DMS 273 (cell line): ENCODE measurements at regions not wholly inside any gene's neighbourhood (a gene's known extent, or its start where the extent isn't known, plus 50 kb on each side); places are given as distances from the start of the nearest gene placed in this dataset.
A peak's percentile ranks its signal among the peaks of the same experiment; 100 is the strongest.
"Not testable (repeated sequence)": the region's sequence is repeated elsewhere in the genome, so short reads cannot be mapped to it uniquely, and the experiment has no call there.

ENCODE experiments used
- DNase-seq: peaks from one replicate; lab custom pipeline; 2025; ENCODE audit not compliant: unreplicated experiment; lab: John Stamatoyannopoulos, UW

GRCh38 chr2:85969367-85969766, 80.6 kb upstream of the ST3GAL5 start:
- DNase-seq = not testable (repeated sequence)

- DNase-seq = not testable (repeated sequence)
Measured at GRCh38 chr2:85965770-85966169, 77.0 kb upstream of the ST3GAL5 start.

DNA sequence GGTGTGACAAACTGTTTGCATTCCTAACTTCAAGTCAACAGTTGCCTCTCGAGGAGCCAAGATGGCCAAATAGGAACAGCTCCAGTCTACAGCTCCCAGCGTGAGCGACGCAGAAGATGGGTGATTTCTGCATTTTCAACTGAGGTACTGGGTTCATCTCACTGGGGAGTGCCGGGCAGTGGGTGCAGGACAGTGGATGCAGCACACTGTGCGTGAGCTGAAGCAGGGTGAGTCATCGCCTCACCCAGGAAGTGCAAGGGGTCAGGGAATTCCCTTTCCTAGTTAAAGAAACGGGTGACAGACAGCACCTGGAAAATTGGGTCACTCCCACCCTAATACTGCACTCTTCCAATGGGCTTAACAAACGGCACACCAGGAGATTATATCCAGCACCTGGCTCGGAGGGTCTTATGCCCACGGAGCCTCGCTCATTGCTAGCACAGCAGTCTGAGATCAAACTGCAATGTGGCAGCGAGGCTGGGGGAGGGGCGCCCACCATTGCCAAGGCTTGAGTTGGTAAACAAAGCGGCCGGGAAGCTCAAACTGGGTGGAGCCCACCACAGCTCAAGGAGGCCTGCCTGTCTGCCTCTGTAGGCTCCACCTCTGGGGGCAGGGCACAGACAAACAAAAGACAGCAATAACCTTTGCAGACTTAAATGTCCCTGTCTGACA, 75.1 kb upstream of the ST3GAL5 start:
- not testable (repeated sequence) for DNase-seq

DNA sequence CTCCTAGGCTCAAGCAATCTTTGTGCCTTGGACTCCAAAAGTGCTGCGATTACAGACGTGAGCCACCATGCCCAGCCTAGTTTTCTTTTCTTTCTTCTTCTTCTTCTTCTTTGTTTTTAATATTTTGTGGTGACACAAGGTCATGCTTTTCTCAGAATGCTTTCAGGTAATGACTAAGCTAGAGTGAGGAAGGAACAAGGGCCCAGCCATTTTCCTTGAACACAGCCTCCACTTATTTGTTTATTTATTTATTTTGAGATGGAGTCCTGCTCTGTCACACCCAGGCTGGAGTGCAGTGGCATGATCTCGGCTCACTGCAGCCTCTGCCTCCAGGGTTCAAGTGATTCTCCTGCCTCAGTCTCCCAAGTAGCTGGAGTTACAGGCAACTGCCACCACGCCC, 74.3 kb upstream of the ST3GAL5 start:
- no peak for DNase-seq

GRCh38 chr2:85961754-85962153, 73.0 kb upstream of the ST3GAL5 start:
- no peak for DNase-seq

DNA sequence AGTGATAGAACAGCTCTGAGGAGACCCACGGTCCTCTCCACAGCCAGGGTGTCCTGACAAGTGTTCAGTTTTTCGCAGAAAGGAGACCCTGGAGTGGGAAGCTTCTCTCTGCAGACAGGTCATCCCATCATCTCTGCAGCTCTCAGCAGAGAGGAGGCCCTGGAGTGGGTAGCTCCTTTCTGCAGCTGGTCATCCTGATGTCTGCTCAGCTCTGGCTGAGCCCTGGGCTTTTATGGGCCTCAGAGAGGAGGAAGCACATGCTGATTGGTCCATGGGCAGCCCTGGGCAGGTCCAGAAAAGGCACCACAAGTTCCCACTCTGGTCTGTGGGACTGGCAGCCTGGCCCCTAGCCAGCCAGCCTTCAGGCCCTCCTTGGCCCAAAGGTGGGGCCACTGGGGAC, 72.3 kb upstream of the ST3GAL5 start:
- DNase-seq = no peak

DNA sequence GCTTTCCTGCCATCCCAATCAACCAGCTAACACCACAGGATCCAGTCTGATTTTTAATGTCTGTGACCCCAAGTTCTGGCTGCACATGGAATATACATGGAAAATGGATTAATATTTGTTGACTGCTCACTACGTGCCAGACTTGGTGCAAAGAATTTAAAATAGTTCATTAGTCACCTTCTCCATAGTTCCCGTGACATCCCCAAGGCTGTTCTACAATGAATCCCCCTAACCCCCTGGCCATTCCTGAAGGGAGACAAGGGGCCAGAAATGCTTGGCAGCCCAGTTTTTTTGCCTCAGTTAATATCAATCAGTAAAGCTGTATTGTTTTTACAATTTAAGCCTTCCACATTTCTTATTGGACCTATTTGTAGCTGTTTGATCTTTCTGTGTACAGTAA, 71.0 kb upstream of the ST3GAL5 start:
- DNase-seq = no peak

DNA sequence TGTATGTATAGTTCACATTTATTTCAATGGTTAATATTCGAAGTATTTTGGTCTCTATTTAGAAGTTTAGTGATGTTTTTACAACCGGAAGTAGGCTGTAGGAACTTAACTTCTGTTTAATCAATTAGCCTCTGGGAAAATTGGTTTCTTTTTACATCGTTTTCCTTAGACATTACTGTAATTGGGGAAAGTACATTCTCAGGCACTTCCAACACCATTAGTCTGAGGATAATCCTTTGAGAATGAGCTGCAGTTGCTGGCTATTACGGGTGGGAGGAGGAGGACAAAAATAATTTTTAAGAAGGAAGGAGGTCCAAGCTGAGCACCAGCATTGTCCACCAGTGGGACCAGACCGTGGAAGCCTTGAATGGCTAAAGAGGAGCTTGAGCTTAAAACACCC, 70.4 kb upstream of the ST3GAL5 start:
- DNase-seq = no peak

- no peak for DNase-seq
Measured at GRCh38 chr2:85958731-85959130, 69.9 kb upstream of the ST3GAL5 start.

- no peak for DNase-seq
Measured at GRCh38 chr2:85957256-85957655, 68.5 kb upstream of the ST3GAL5 start.

- DNase-seq = no peak
Measured at GRCh38 chr2:85956646-85957039, 67.9 kb upstream of the ST3GAL5 start.

DNA sequence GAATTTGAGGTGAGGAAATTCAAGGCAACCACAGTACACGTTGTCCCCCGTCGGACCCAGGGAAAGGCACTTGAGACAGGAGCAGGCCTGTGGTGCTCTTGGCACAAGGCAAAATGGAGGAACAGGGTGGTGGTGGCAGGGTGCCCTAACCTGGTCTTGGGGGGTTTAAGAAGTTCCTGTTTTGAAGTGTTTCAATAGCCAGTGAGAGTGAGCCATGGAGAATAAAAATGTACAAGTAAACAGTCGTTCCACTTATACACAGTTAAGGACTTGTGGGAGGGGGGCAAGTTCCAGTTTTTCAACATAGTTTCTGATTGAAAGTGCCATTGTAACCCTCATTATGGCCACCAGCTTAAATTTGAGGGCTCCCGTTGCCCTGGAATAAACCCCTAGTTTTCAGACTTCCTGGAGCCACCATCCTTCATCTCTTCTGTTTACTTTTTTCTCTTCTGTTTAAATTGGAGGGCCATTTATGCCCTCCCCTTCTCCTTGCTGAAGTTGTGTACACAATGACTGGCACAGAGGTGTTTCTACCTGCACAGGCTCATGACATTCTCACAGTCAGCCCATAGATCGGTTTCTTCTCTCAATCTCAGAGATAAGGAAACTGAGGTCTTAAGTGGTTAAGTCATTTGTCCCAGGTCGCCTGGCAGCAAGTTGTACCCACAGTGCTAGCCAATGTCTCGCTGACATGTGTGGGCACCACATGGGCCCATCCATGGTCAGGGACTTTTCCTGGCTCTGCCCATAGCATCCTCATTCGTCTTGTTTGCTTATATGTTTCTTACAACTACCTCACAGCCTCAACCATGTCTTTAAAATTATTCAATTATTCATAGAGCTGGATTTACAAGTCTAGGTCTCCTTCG, 66.0 kb upstream of the ST3GAL5 start:
- DNase-seq = no peak

DNA sequence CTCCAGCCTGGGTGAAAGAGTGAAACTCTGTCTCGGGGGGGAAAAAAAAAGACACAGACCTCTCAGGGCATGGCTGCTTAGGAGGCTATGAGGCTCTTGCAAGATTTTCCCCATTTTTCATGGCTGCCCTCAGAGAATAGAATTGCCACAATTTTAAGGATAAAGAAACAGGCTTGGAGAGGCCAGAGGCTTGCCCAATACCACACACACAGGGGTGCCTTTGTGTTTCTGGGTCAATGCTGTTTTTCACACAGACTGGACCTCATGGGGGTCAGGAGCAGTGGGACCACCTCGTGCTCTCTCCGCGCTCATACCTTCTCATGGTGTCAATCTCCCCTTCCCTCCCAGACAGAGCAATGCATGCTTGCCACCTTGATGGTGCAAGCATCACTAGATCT, 65.4 kb upstream of the ST3GAL5 start:
- no peak for DNase-seq

DNA sequence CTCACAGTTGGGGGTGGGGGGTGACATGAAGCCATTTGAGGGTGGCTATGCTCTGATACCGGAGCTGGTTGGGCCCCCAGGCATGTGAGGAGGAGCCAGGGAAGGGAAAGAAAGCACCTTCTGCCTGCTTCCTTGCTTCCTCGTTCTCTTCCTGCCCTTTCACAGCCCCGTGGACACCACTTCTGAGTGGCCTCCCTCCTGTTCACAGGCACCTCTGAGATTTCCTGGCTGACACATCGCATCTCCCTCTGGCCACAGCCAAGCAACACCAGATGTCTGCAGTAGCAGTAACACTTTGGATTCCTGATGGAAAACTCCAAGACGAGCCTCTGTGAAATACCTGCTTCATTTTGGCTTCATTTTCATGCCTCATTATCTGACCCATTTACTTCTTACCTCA, 64.7 kb upstream of the ST3GAL5 start:
- no peak for DNase-seq

GRCh38 chr2:85952196-85952734, 63.5 kb upstream of the ST3GAL5 start:
- DNase-seq = no peak

DNA sequence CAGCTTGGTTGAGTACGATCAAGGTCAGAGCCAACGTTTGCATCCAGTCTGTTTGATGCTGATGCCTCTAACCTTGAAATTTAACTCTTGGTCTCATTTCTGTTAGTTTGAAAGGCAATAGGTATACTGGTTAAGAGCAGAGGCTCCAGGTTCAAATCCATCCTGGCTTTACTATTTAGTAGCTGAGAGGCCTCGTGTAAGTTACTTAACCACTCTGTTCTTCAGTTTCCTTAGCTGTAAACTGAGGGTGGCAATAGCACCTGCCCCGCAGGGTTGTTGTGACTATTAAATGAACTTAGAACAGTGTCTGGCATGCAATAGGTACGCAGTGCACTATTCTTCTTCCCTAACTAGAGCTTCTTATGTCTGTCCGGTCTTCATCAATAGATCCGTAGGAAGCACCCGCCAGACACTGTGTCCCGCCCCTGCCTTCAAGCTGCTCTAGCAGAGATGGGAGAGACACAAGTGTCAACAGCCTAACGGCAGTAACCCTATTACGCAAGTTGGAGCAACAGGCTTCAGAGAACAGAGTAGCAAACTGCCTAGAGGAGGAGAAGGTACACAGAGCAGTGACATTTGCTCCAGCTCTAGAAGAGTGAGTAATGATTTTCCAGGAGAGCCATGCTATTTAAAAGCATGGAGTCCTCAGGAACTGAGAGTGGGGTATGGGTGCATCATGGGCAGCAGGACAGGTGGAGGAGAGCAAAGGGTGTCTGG, 62.7 kb upstream of the ST3GAL5 start:
- no peak for DNase-seq

GRCh38 chr2:85950743-85951142, 62.0 kb upstream of the ST3GAL5 start:
- DNase-seq = no peak

DNA sequence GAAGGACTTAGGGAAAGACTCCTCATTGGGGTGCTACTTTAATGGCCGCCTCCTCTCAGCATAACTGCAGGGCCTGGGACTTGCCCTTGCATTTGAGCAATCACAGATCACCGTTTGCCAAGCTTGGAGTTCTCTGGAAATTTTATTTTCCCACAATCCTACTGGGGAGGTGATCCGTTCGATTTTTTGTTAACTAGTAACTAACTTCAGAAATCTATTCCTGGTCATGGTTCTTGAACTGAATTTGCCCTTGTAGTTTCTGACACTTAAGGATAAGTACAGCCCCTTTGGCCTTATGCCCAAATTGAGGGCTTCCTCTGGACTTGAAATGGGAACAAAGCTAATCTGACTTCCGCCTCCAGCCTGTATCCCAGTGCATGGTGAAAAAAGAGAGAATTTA, 60.5 kb upstream of the ST3GAL5 start:
- no peak for DNase-seq

GRCh38 chr2:85947593-85947992, 58.8 kb upstream of the ST3GAL5 start:
- no peak for DNase-seq

GRCh38 chr2:85945586-85945985, 56.8 kb upstream of the ST3GAL5 start:
- peak; percentile 74 for DNase-seq

GRCh38 chr2:85945172-85945571, 56.4 kb upstream of the ST3GAL5 start:
- DNase-seq = no peak
